ENCODE measurements at regions not wholly inside any gene's neighbourhood (a gene's known extent, or its start where the extent isn't known, plus 50 kb on each side); places are given as distances from the start of the nearest gene placed in this dataset.

DNA sequence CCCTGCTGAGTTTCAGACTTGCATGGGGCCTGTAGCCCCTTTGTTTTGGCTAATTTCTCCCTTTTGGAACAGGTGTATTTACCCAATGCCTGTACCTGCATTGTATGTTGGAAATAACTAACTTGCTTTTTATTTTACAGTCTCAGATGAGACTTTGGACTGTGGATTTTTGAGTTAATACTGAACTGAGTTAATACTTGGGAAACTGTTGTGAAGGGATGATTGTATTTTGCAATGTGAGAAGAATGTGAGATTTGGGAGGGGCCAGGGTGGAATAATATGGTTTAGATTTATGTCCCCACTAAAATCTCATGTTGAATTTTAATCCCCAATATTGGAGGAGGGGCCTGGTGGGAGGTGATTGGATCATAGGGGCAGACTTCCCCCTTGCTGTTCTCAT is 99.1 kb upstream of the IRAK1BP1 start:
- TF ChIP-seq, protein P1, sequence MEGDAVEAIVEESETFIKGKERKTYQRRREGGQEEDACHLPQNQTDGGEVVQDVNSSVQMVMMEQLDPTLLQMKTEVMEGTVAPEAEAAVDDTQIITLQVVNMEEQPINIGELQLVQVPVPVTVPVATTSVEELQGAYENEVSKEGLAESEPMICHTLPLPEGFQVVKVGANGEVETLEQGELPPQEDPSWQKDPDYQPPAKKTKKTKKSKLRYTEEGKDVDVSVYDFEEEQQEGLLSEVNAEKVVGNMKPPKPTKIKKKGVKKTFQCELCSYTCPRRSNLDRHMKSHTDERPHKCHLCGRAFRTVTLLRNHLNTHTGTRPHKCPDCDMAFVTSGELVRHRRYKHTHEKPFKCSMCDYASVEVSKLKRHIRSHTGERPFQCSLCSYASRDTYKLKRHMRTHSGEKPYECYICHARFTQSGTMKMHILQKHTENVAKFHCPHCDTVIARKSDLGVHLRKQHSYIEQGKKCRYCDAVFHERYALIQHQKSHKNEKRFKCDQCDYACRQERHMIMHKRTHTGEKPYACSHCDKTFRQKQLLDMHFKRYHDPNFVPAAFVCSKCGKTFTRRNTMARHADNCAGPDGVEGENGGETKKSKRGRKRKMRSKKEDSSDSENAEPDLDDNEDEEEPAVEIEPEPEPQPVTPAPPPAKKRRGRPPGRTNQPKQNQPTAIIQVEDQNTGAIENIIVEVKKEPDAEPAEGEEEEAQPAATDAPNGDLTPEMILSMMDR (IDR thresholded peaks at IDR 0.05): no peak
- no peak for TF ChIP-seq POLR2A (IDR thresholded peaks at IDR 0.05)
- TF ChIP-seq EP300 (IDR thresholded peaks at IDR 0.05; ENCODE audit: low read depth): no peak

All from transverse colon (tissue), 3 donors.